Mesendoderm (in vitro differentiated cells): ENCODE measurements at regions not wholly inside any gene's neighbourhood (a gene's known extent, or its start where the extent isn't known, plus 50 kb on each side); places are given as distances from the start of the nearest gene placed in this dataset. TPM values are rescaled to one million over a fixed set of nuclear protein-coding genes. Genes with fewer than 3 reads are reported as not detected.
"Not testable (repeated sequence)": the region's sequence is repeated elsewhere in the genome, so short reads cannot be mapped to it uniquely, and the experiment has no call there.

ENCODE experiments used
- DNase-seq: peaks from one replicate; pipeline ENCODE4 v3.0.0; 2013
- H2AK5ac ChIP-seq: 2 replicates; pipeline ENCODE4 v1.6.1; 2013; ENCODE audit warnings: low read length, inconsistent platforms
- H2BK120ac ChIP-seq: 2 replicates; pipeline ENCODE4 v1.6.1; 2013; ENCODE audit warnings: low read depth, mild to moderate bottlenecking, low read length, moderate library complexity, mixed read lengths
- H2BK15ac ChIP-seq: replicated peaks from 2 replicates; pipeline ENCODE4 v1.6.1; 2013; ENCODE audit warnings: low read depth, mild to moderate bottlenecking, moderate library complexity
- H2BK5ac ChIP-seq: 2 replicates; pipeline ENCODE4 v1.6.1; 2013; ENCODE audit warnings: low read length, inconsistent platforms
- H3K18ac ChIP-seq: 2 replicates; pipeline ENCODE4 v1.6.1; 2013; ENCODE audit warnings: mild to moderate bottlenecking, low read length, mixed read lengths
- H3K23ac ChIP-seq: one replicate; pipeline ENCODE4 v1.6.1; 2013; ENCODE audit warnings: low read length
- H3K27ac ChIP-seq: 2 replicates; pipeline ENCODE4 v1.5.1; 2013; ENCODE audit warnings: low read depth, mild to moderate bottlenecking, inconsistent platforms, low read length, moderate library complexity
- H3K27me3 ChIP-seq: 2 replicates; pipeline ENCODE4 v1.6.1; 2013; ENCODE audit warnings: low read length, control low read depth, mild to moderate bottlenecking, inconsistent platforms; ENCODE audit not compliant: insufficient read depth, poor library complexity
- H3K36me3 ChIP-seq: 2 replicates; pipeline ENCODE4 v1.6.1; 2013; ENCODE audit warnings: low read length, inconsistent platforms; ENCODE audit not compliant: control insufficient read depth, insufficient read depth
- H3K4ac ChIP-seq: one replicate; pipeline ENCODE4 v1.6.1; 2013; ENCODE audit warnings: low read depth, mild to moderate bottlenecking, low read length, moderate library complexity
- H3K4me1 ChIP-seq: 2 replicates; pipeline ENCODE4 v1.6.1; 2013; ENCODE audit warnings: low read depth, low read length, inconsistent platforms; ENCODE audit not compliant: control insufficient read depth
- H3K4me2 ChIP-seq: 2 replicates; pipeline ENCODE4 v1.6.1; 2013; ENCODE audit warnings: low read length
- H3K4me3 ChIP-seq: 2 replicates; pipeline ENCODE4 v1.5.1; 2013; ENCODE audit warnings: mild to moderate bottlenecking, low read length
- H3K56ac ChIP-seq: one replicate; pipeline ENCODE4 v1.6.1; 2013; ENCODE audit warnings: low read length
- H3K79me1 ChIP-seq: 2 replicates; pipeline ENCODE4 v1.6.1; 2013; ENCODE audit warnings: low read length, inconsistent platforms
- H3K79me2 ChIP-seq: 2 replicates; pipeline ENCODE4 v1.6.1; 2013; ENCODE audit warnings: mild to moderate bottlenecking, low read length; ENCODE audit not compliant: control insufficient read depth, insufficient read depth
- H3K9ac ChIP-seq: 2 replicates; pipeline ENCODE4 v1.6.1; 2013; ENCODE audit warnings: low read length, inconsistent platforms
- H4K5ac ChIP-seq: one replicate; pipeline ENCODE4 v1.6.1; 2013; ENCODE audit warnings: low read length
- H4K8ac ChIP-seq: one replicate; pipeline ENCODE4 v1.6.1; 2013; ENCODE audit warnings: low read depth, mild to moderate bottlenecking, control low read depth, low read length, moderate library complexity
- WGBS: extraction: QIAGEN DNeasy Blood & Tissue Kit; methylation state at CpG from one replicate; pipeline ENCODE4 v1.1.7; 2013; ENCODE audit warnings: low lambda C conversion rate, missing lambda C conversion rate; ENCODE audit not compliant: insufficient coverage; ENCODE audit errors: extremely low coverage; 5-methylcytosine and 5-hydroxymethylcytosine counted together
- small RNA-seq: library from polyadenylated mRNA; stranded (forward); fragments of <200 nt; extraction: miRNeasy Mini kit (QIAGEN cat#:217004); gene quantifications from one replicate; pipeline ENCODE3, GENCODE V24; 2013; ENCODE audit not compliant: insufficient read depth

DNA sequence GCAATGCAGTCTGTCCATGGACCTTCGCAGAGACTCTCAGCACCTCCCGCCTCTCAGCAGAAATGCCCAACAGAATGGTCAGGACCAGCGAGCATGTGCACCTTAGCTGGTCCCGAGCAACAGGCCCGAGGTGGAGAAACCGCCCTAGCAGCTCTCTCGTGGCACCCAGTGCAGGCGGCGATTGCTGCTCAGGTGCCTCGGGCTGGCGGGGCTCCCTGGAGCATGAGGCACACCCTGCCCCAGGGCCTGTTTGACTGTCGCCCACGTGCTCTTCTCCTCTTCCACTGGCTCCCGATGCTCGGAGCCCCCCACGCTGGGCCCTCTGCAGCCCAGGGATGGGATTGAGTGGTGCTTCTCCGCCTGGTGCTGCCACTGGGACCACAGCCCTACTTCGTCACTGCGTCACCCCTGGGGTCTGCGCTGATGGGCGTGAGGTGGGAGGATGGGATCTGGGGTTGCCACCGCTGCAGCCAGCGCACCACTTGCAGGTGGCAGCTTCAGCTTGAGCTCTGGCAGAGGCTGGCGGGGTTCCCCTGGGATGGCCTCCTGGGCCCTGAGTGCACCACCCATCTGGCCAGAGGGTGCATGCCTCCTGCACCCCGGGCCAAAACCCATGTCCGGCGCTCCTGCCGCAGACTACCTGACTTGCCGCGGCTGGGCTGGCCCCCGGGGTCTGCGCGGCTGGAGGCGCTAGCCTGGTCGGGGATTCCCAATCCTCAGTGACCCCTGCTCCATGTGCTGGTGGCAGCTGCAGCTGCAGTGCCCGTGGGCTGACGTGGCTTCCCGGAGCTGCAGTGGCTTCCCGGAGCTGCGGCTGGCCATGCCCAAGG is 244.2 kb downstream of the FOXD4L6 start:
- WGBS = no CpG with 5 or more reads among the region's 40 CpGs
- Histone ChIP-seq H3K79me1 (no peaks in the 10 kb centered on the region), H3K27ac (no peak overlapping the region), H3K4me3 (no peak overlapping the region), H2BK5ac (no peak overlapping the region), H3K27me3 (no peaks in the 10 kb centered on the region), H3K4me2 (no peak overlapping the region), H2BK120ac (no peak overlapping the region), H3K79me2 (no peaks in the 10 kb centered on the region), H3K18ac (no peak overlapping the region), H2BK15ac (no peak overlapping the region), H3K4ac (no peak overlapping the region), H3K56ac (no peak overlapping the region), H4K5ac (no peak overlapping the region), H3K23ac (no peak overlapping the region), H4K8ac (no peak overlapping the region), H2AK5ac (no peak overlapping the region), H3K9ac (no peak overlapping the region), H3K4me1 (no peaks in the 10 kb centered on the region), H3K36me3 (no peaks in the 10 kb centered on the region)
- DNase-seq = no peak

DNA sequence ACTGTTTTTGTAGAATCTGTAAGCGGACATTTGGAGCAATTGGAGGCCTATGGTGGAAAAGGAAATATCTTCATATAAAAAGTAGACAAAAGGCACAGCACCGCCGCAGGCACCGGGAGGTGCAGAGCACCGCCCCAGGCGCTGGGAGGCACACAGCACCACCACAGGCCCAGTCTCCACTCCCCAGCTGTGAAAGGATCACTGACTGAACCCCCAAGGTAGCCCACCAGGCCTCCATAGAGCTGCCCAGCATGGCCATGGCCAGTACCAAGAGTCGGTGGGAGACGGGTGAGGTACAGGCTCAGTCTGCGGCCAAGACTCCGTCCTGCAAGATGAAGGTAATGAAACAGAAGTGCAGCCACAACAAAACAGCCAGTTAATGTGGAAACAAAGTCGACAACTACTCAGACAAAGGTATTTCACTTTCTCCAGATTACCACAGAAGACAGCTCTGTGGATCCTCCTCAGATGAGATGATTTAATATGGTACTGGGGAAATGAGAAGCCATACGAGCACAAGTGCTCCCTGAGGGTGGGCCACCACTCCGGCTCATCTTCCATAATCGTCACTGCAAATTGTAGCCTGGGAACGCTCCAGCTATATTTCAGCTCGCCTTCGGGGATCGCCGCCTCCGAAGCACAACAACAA is 244.9 kb downstream of the FOXD4L6 start:
- not testable (repeated sequence) for H3K4me3 ChIP-seq
- WGBS = no CpG with 5 or more reads among the region's 20 CpGs

DNA sequence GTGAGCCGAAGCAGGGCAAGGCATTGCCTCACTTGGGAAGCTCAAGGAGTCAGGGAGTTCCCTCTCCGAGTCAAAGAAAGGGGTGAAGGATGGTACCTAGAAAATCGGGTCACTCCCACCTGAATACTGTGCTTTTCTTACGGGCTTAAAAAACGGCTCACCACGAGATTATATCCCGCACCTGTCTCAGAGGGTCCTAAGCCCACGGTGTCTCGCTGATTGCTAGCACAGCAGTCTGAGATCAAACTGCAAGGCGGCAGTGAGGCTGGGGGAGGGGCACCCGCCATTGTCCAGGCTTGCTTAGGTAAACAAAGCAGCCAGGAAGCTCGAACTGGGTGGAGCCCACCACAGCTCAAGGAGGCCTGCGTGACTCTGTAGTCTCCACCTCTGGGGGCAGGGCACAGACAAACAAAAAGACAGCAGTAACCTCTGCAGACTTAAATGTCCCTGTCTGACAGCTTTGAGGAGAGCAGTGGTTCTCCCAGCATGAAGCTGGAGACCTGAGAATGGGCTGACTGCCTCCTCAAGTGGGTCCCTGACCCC is 254.7 kb downstream of the FOXD4L6 start:
- H3K4me1 ChIP-seq, H2BK120ac ChIP-seq, H3K4ac ChIP-seq, H4K8ac ChIP-seq, H3K27me3 ChIP-seq, H3K79me1 ChIP-seq, H3K18ac ChIP-seq, H4K5ac ChIP-seq, H3K79me2 ChIP-seq, H3K23ac ChIP-seq, H3K4me2 ChIP-seq, H3K9ac ChIP-seq, H3K27ac ChIP-seq, H2AK5ac ChIP-seq, H3K4me3 ChIP-seq, H3K56ac ChIP-seq, H3K36me3 ChIP-seq, H2BK5ac ChIP-seq, H2BK15ac ChIP-seq, DNase-seq: not testable (repeated sequence)
- WGBS = no CpG with 5 or more reads among the region's 13 CpGs

More for the DNA sequence above, 244.9 kb downstream of the FOXD4L6 start:
- not testable (repeated sequence) for H3K36me3 ChIP-seq, H2AK5ac ChIP-seq, H2BK120ac ChIP-seq, H2BK15ac ChIP-seq, H3K79me1 ChIP-seq, H3K56ac ChIP-seq, H3K27ac ChIP-seq, H2BK5ac ChIP-seq, H4K5ac ChIP-seq, H3K23ac ChIP-seq, H4K8ac ChIP-seq, H3K4me2 ChIP-seq, H3K4ac ChIP-seq, H3K79me2 ChIP-seq, H3K4me1 ChIP-seq, H3K9ac ChIP-seq, H3K18ac ChIP-seq, H3K27me3 ChIP-seq, DNase-seq

DNA sequence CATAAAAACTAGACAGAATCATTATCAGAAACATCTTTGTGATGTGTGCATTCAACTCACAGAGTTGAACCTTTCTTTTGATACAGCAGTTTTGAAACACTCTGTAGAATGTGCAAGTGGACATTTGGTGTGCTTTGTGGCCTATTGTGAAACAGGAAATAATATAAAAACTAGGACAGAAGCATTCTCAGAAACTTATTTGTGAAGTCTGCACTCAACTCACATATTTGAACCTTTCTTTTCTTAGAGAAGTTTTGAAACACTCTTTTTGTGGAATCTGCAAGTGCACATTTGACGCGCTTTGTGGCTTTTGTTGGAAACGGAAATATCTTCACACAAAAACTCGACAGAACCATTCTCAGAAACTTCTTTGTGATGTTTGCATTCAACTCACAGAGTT is 260.0 kb downstream of the FOXD4L6 start:
- DNase-seq, H3K18ac ChIP-seq, H3K4me3 ChIP-seq, H3K27ac ChIP-seq, H3K23ac ChIP-seq, H2AK5ac ChIP-seq, H2BK15ac ChIP-seq, H3K56ac ChIP-seq, H4K5ac ChIP-seq, H3K36me3 ChIP-seq, H2BK120ac ChIP-seq, H3K4me1 ChIP-seq, H3K4ac ChIP-seq, H3K9ac ChIP-seq, H3K4me2 ChIP-seq, H2BK5ac ChIP-seq, H3K79me2 ChIP-seq, H3K27me3 ChIP-seq, H4K8ac ChIP-seq, H3K79me1 ChIP-seq: not testable (repeated sequence)
- WGBS = no CpG with 5 or more reads among the region's 4 CpGs

Small RNA genes in the stretch of these regions (small RNA-seq; reads per million reads assigned to genes)
- gene AL353626.2 (not detected), gene MIR1299 (not detected)
